ENCODE measurements at regions not wholly inside any gene's neighbourhood (a gene's known extent, or its start where the extent isn't known, plus 50 kb on each side); places are given as distances from the start of the nearest gene placed in this dataset.

GRCh38 chr4:156672492-156673305 lies 298.9 kb downstream of the PDGFC start:
- TF ChIP-seq CTCF (IDR thresholded peaks at IDR 0.05) (no peak), POLR2A (IDR thresholded peaks at IDR 0.05) (no peak)

All from esophagus squamous epithelium (tissue), 4 donors.